HG02610 (cell line): ENCODE measurements at regions not wholly inside any gene's neighbourhood (a gene's known extent, or its start where the extent isn't known, plus 50 kb on each side); places are given as distances from the start of the nearest gene placed in this dataset.

Experiments
- ATAC-seq: cut with Tn5 transposase; IDR thresholded peaks from one replicate; pipeline ENCODE4 v1.9.1; 2021; ENCODE audit warnings: mild to moderate bottlenecking, moderate library complexity; ENCODE audit not compliant: unreplicated experiment

DNA sequence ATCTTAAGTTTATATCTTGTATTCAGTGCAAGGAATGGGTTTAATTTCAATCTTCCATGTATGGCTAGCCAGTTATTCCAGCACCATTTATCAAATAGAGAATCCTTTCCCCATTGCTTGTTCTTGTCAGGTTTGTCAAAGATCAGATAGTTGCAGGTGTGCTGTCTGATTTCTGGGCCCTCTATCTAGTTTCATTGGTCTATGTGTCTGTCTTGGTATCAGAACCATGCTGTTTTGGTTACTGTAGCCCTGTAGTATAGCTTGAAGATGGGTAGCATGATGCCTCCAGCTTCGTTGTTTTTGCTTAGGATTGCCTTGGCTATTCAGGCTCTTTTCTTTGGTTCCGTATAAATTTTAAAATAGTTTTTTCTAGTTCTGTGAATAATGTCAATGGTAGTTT lies 200.0 kb downstream of the MANEA start:
- ATAC-seq = no peak

DNA sequence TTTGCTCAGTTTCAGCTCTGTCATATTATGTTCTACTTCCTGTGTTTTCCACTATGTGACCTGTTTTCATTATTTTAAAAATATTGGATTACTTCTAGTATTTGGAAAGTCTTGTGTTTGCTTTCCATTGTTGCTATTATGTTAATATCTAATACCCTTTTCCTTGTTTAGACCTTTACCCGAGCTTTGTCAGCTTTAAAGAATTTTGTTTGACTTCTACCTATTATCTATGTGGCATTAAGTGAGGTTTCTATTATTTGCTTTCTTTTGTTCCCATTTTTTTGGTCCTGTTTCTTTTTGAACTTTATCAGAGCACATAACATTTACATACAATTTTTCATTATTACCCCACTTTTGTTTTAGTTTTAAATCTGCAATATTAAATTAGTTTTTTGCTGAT lies 202.7 kb downstream of the MANEA start:
- no peak for ATAC-seq

DNA sequence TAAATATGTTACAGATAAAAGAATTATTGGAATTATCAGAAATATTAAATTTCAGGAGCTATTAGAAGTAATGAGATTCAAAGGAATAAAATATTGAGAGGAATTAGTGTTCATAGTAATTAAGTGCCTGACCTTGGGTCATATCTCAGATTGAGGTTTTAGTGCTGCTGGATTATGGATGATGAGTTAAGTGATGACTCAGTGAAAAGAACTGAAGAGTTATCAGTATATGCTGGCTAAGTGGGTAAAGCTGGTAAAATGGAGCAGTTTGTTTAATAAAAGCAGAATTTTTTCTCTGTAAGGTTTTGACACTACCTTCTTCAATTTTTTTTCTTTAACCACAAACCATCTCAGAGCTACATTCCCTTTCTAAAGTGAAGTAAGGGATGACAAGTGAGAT lies 206.7 kb downstream of the MANEA start:
- ATAC-seq = no peak

DNA sequence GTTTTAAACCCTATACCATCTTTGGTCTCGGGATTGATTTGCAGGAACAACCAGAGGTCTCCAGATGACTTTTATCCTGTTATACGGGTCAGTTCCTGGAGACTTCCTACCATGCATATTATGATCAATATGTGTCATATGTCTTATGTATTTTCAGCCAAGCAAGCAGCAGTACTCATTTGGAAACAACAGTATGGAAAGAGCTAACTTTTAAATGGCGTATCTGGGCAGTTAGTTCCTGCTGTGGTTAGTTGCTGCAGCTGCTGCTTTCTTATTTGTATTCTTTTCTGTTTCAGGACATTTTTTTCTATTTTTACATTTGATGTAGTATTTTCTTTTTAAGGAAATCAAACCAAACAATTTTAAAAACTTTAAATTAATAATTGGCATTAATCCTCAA lies 207.5 kb downstream of the MANEA start:
- ATAC-seq = peak; percentile 77

DNA sequence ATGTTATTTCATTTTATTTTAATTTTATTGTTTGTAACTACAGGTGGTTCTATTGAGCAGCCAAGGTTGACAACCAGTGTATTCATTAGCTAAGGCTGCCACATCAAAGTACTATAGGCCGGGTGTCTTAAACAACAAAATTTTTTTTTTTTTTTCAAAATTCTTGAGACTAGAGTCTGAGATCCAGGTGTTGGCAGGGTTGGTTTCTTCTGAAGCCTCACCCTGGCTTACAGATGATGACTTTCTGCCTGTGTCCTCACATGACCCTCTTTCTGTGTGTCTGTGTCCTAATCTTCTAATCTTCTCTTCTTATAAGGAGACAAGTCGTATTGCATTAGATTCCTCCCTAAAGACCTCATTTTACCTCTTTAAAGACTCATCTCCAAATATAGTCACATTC lies 208.4 kb downstream of the MANEA start:
- no peak for ATAC-seq

DNA sequence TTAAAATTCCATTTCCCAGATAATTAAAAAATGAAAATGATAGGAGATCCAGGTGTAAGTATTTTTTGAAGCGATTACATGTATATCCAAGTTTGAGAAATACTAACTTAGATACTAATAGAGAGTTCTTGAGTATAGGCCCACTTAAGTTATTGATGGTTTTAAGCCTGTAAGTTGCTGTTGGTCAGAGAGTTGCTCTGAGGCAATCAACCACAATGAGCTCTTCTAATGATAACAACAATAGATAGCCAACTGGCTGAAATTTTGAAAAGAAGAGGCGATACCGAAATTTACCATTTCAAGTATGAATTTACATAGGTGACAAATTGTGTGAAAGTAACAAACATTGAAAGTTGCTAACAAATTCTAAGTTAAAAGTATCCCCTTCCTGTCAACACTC lies 209.5 kb downstream of the MANEA start:
- no peak for ATAC-seq

DNA sequence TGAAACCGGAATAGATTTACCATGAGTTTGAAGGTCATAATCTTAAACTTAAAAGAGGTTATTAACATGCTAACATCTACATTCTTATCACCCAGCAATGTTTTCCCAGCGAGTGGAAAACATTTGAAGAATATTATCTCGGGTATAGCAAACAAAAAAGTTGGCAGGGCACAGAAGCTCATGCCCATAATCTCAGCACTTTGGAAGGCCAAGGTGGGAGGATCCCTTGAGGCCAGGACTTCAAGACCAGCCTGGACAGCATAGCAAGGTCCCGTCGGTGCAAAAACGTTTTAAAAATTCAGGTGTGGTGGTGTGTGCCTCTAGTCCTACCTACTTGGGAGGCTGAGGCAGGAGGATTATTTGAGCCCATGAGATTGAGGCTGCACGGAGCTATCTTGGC lies 213.5 kb downstream of the MANEA start:
- ATAC-seq = no peak

DNA sequence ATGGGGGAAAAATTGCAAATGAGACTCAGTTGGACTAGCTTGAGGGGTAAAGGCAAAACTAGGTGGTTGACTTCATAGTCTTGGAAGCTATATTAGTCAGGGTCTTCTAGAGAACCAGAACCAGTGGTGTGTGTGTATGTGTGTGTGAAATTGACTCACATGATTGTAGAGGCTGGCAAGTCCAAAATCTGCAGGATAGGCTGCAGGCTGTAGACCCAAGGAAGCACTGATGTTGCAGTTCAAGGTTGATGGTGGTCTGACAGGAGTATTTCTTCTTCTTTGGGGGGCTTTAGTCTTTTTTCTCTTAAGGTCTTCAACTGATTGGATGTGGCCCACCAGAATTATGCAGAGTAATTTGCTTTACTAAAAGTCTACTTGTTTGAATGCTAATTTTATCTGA lies 217.4 kb downstream of the MANEA start:
- no peak for ATAC-seq

DNA sequence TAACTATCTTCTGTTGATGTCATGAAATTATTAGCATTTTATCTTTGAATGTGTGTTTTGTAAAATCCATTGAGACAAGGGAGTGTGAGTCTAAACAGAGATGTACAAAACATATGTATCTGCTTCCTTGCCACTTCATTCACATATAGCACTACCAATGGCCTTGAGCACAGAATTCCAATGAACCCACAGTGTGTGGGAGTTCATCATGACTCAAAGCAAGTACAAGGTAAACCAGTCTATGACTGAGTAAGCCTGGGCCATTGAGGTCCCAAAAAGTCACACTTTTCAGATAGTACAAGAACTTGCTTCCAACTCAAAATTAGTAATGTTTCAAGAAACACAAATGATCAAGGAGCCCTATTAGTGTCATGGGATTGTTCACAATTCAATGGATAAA lies 218.6 kb downstream of the MANEA start:
- no peak for ATAC-seq

DNA sequence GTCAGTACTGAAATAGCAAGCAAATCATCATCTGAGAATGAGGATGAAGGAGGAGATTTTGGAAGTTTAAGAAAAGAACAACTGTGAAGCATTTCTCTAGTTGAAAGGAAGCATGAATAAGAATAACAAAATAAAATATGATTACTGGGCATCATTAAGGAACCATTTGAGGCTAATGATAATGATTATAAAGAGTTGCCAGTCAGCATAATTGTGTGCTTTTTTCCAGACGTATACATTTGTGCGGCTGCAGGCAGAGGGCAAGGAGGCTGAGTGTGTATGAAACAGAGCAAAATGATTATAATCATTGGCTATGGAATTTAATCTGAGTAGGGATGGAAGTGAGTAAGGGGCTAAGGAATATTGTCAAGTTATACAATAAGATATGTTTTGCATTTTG lies 218.7 kb upstream of the FUT9 start:
- ATAC-seq = no peak

DNA sequence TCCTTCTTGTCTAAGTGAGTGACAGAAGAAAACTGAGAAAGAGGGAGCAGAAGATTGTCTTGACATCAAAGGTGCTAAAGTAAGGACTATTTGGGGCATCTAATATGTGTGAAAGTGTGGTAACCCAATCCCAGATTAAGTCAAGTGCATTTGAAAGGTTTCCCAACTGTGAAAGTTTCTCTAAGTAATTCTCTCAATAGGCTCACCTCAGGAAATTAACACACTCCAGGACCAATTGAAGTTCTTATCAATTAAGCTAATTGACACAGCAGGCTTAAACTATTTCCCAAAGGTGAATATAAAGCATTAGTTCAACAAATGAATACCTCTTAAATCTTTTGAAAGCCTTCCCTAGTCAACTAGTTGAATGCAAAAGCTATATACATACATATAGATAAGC lies 212.8 kb upstream of the FUT9 start:
- no peak for ATAC-seq

DNA sequence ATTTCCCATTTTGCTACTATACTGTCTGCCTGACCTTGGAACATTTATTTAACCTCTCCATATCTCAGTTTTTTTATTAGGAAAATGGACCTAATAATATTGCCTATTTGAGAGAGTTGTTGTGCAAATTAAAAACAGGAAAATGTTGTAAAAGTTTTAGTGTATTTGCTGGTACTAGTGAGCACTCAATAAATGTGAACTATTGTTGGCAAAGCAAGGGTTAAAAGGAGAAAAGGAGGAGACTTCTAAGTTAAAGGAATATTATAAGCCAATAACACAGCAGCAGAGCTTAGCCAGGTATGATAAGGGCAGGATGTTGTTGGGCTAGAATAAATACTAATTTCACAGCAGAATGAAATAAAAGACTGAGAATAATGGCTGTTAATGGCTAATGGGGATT lies 211.9 kb upstream of the FUT9 start:
- no peak for ATAC-seq

DNA sequence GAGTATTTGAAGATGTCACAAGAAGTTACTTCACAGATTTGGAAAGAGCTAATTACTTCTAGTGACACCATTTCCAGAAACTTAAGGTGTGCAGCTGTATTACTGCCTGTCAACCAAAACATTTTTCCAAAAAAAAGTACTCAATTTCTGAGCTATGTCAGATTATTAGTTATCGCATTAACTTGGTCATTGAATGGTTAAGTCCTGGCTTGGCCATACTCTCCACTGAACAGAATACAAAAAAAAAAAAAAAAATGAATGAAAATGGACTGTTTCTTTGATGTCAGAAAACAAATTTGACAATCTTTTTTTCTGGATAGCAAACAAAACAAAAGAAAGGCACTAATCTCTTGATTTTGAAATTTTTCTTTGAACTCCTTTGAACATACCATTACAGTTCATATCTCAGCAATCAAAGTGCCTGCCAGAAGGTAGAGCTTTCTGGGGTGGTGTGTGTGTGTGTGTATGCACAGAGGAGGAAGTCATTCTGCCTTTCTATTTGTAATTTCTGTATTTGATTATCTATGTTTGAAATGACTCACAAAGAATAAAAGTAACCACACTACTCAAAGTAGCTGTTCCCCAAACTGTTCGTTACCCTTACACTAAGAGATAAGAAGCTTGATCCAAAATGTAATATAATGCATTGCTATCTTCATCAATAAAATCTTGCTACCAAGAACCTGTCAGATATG lies 210.8 kb upstream of the FUT9 start:
- ATAC-seq = peak; percentile 90

DNA sequence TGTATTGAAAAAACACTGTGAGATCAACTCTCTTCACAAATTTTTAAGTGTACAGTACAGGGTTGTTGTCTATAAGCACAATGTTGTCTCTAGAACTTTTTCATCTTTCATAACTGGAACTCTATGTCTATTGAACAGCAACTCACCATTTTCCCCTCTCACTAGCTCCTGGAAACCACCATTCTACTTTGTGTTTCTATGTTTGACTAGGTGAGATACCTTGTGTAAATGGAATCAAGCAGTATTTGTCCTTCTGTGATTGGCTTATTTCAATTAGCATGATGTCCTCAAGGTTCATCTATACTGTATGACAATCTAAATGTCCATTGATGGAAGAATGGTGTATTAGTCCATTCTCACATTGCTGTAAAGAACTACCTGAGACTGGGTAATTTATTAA lies 210.1 kb upstream of the FUT9 start:
- peak; percentile 42 for ATAC-seq

DNA sequence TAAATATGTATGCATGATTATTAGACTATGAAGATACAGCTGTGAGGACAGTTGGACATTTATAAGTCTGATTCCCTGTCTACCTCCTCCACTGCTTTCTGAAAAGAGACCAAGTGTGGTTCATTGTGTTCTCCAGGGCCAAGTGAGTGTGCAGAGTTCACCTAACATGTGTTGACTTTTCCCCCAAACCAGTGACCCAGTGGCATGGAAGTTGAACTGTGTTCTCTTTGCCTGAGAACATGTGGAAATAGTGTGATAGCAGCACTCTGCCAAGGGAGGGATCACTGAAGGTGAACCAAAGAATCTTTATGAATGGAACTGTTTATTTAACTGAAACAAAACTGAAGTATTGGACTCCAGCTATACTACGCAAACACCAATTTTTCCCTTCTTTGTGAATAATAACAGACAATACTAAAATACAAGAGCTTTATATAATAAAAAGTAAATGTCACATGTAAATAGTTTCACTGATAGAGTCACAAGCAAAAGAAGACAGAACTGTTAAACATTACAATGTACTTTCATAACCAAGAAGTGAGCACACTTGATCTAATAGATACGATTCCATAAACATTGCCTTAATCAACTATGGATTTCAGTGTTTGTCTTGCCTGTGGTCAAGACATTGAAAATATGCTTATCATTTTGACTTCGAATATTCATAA lies 200.3 kb upstream of the FUT9 start:
- no peak for ATAC-seq

DNA sequence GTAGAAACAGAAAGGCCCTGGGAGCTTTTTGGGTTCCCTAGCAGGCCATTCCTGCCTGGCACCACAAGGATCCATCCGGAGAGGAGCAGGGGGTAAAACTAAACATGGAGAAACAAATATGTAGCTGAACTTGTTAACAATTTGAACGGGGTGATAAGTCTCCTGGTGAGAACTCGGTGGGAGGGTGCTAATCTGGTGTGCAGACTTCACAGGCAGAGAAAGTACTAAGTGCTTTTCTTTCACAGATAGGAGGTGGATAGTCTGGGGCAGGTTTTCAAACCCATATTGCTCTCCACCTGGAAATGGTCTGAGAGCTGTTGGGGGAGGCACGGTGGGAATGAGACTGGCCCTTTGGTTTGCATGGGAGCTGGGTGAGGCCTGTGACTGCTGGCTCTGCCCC lies 196.3 kb upstream of the FUT9 start:
- no peak for ATAC-seq

DNA sequence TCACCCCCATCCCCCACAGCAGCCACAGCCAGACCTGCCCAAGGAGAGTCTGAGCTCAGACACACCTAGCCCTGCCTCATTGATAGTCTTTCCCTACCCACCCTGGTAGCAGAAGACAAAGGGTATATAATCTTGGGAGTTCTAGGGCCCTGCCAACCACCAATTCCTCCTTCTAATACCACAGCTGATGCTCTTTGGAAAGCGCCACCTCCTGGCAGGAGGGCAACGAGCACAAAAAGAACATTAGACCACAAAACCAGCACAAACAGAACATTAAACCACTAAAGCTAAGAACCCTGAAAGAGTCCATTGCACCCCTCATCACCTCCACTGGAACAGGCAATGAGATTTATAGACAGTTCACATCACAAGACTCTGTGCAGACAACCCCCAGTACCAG lies 195.8 kb upstream of the FUT9 start:
- ATAC-seq = no peak

DNA sequence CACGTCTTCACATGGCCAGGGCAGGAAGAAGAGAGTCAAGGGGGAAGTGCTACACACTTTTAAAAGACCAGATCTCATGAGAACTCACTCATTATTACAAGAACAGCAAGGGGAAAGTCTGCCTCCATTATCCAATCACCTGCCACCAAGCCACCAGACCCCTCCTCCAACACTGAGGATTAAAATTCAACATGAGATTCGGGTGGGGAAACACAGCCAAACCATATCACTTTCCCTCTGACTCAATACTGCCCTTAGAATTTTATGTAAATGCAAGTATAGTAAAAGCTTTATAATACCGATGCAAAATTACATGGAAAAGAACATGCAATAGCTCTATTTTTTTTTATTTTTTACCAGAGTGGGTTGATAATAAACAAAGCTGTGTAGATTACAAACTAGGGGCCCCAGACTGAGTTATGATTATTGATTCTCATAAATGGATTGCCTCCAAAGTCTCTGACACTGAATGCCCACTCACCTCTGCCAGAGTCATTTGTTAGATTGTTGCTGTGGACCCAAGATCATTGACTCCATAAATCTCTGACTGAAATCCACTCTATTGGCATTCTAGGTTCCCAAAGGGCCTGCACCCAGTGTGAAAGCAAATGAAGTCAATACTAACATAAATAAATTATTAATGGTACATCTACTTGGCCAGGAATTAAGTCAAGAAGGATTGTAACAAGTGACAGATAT lies 184.8 kb upstream of the FUT9 start:
- ATAC-seq = no peak

DNA sequence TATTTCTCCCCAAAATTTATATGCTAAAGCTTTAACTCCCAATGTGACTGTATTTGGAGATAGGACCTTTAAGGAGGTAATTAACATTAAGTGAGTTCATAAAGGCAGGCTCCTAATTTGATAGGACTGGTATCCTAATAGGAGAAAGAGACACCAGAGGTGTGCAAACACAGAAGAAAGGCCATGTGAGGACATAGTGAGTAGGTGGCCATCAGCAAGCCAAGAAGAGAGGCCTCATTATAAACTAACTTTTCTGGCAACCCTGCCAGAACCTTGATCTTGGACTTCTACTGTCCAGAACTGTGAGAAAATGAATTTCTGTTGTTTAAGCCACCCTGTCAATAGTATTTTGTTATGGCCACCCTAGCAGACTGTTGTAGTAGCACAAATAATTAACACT lies 177.9 kb upstream of the FUT9 start:
- no peak for ATAC-seq

DNA sequence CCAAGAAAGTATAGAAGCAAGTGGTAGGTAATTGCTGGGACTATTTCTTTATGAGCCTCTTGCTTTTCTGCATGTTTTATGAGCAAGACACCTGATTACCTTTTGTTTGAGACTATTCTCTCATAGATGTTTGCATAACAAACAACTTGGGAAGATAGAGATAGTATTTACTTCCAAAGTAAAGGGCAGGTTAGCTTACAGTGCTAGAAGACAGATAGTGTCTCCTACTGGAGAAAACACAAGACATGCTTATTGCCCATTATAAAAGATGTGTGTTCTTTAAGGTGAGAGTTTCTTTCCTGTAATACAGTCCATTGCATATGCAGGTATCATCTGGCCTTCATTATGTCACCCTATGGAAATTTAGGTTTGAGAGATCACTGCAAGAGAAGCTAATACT lies 174.2 kb upstream of the FUT9 start:
- ATAC-seq = no peak

DNA sequence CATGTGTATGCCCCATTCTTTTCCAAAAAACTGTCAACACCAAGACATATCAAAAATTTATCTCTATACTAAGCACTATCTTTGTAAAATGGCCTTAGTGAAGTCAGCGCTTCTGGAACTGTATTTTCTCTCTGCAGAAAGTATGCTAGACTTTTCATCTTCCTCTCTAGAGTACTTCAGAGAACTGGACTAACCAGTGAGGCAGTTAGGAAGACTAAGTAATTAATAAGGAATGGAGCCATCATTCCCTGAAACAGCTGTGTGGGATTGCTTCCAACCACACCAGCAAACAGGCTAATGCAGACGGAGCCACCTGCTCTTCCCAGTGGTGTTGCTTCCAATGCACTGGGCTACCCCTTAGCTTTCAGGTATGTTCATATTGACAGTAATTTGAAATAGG lies 169.1 kb upstream of the FUT9 start:
- ATAC-seq = no peak

DNA sequence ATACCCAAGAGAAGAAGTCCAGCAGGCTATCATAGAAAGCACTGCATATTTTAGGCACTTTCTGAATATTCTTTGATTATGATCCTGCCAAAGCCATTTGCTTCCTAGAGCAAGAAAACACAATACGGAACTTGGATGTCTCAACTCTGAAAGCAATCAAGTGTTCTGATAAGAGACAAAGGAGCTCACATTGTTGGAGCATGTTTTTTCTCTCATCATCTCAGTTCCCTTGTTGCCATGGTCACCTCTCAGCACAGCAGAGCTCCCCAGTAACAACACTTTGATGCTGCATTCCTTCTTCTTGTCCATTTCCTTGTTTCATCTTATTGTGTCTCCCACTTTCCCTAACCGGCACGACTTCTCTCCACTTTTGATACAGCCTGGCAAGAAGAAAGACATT lies 168.7 kb upstream of the FUT9 start:
- ATAC-seq = no peak
